TTC549 (cell line): ENCODE measurements at regions not wholly inside any gene's neighbourhood (a gene's known extent, or its start where the extent isn't known, plus 50 kb on each side); places are given as distances from the start of the nearest gene placed in this dataset.
"Not testable (repeated sequence)": the region's sequence is repeated elsewhere in the genome, so short reads cannot be mapped to it uniquely, and the experiment has no call there.

ENCODE experiments used
- FAIRE-seq: peaks from 2 replicates; lab custom pipeline; 2012; peaks lifted over from hg19 to GRCh38; lab: Jason Lieb, UNC

DNA sequence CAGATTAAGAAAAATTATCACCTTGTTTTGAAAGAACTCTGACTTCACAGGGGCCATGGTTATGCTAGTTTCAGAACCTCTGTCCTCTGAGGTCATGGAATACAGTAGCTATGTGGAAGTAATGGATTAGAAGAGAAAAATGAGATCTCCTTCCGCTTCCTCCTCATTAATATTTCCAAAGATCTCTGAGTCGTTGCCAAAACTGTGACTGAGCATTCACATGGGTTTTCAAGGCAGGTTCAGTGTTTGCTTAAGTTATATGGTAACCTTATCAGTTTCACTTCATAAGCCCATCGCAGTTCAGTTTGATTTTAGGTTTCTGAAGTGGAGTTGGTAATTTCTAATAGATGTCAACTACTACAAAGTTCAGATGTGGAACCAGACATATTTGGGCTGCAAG, 321.2 kb upstream of the SOX9 start:
- FAIRE-seq = no peak

DNA sequence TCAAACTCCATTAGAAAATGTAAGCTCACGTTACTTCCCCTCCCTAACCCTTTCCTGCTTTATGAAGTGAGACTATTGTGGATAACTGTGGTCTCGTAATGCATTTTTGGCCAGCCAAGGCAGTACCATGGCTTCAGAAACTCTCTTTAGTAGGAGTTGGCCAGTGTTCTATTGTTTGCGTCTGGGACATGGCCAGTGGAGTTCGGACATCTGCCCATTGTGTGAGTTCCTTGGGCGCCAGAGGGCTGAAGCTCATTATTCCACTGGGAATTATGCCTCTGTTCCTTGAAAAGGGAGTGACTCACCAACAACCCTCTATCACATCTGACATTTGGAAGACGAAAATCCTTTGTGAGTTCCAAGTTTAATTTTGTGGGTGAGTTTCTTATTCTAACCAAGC, 319.5 kb upstream of the SOX9 start:
- no peak for FAIRE-seq

DNA sequence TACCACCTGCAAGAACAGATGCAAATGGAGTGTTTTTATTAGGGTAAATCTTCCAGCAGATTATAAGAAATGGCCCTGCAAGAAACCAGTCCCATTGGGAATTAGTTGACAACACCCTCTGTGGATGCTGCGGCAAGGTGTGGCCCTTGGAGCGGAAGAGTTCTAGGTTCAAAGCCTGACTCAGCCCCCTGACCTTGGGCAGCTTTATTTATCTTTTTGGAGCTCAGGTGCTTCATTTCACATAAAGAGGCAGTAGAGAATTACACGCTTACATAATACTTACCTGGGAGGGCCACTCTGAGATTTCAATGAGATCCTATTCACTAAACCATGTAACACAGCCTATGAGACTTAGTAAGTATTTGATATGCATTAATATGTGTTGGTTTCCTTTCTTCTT, 318.2 kb upstream of the SOX9 start:
- no peak for FAIRE-seq

DNA sequence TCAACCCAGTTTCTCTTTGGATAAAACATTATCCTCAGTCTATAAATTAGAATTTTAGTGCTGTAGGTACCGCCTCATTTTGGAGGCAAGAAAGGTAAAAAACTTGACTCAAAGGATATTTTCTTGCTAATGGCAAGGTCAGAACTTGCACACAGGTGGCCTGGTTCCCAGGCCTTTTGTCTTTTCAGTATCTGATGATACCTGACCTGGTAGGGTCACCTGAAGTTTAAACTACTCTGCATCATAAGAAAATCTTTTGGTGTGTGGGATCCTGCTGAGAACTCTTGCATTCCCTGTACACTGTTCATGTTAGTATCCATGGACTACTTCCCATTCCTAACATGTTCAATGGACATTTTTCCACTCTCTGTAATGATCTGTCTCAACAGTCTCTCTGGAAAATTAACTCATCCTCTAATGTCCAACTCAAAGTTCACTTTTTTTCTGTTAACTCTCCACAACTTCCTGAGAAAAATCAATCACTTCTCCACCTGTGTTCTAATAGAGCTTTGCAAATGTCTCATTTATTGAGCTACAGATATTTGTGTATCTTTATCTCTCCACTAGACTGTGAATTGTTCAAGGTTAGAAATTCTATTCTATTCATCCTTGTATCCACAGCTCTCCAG, 317.1 kb upstream of the SOX9 start:
- FAIRE-seq = no peak

- FAIRE-seq = no peak
These were observed 311.3 kb upstream of the SOX9 start for GRCh38 chr17:71809537-71809936.

DNA sequence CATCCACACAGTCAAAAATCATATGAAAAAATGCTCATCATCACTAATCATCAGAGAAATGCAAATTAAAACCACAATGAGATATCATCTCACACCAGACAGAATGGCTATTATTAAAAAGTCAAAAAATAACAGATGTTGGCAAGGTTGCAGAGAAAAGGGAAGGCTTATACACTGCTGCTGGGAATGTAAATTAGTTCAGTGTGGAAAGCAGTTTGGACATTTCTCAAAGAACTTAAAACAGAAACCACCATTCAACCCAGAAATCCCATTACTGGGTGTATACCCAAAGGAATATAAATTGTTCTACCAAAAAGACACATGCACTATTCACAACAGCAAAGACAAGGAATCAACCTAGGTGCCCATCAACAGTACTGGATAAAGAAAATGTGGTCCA, 307.0 kb upstream of the SOX9 start:
- FAIRE-seq = not testable (repeated sequence)

DNA sequence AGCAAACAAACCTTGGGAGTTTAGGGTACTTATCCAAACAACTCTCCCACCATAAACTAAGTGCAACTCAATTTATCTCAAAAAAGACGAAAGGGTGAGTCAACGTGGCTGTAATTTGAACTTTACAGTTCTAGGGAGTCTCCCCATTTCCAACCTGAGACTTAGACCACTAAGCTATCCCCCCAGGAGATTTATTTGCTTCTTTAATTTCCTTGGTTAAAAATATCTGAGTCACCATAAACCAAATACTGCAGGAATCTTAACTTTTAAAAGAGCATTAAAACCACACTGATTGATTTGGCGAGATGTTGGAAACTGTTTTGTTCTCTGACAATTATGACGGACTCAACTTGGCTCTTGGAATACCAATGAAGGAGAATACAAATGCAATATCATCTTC, 299.3 kb upstream of the SOX9 start:
- FAIRE-seq = no peak

- FAIRE-seq = no peak
These were observed 296.1 kb upstream of the SOX9 start for GRCh38 chr17:71824671-71825070.

DNA sequence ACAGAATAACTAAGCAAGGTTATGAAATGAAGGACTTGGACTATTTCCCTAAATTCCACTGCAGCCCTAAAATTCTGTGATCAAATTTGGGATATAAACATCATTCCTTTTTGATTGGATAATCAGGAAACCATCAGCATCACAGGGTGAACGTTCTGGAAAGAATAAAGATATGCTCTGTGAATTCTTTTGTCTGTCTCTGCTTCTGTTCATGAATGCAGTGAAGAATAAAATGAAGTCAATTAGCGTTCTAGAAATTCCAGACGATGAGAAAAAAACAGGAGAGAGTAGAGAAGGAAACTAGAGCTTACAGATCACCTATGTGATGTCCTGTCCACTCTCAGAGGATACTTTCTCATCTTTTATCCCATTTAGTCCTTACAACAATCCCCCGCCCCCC, 295.1 kb upstream of the SOX9 start:
- no peak for FAIRE-seq

GRCh38 chr17:71828182-71828596, 292.6 kb upstream of the SOX9 start:
- FAIRE-seq = no peak

GRCh38 chr17:71830866-71831265, 290.0 kb upstream of the SOX9 start:
- no peak for FAIRE-seq

DNA sequence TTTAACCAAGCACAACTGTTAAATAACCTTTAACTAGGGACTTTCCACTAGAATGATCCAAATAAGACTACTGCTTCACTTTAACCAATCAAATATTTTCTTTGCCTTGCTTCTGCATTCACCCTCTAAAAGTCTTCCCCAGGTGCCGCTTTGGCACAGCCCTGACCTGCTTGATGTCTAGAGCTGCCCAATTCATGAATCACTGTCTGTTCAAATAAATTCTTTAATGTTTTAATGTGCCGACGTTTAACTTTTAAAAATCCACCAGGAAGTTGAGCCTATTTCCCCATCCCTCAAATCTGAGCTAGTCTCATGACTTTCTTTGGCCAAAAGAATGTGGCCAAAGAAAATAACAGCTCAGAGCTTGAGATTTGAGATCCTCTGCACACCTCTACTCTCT, 277.8 kb upstream of the SOX9 start:
- no peak for FAIRE-seq

- no peak for FAIRE-seq
These were observed 275.5 kb upstream of the SOX9 start for GRCh38 chr17:71845337-71845736.

- no peak for FAIRE-seq
These were observed 274.2 kb upstream of the SOX9 start for GRCh38 chr17:71846561-71847110.

DNA sequence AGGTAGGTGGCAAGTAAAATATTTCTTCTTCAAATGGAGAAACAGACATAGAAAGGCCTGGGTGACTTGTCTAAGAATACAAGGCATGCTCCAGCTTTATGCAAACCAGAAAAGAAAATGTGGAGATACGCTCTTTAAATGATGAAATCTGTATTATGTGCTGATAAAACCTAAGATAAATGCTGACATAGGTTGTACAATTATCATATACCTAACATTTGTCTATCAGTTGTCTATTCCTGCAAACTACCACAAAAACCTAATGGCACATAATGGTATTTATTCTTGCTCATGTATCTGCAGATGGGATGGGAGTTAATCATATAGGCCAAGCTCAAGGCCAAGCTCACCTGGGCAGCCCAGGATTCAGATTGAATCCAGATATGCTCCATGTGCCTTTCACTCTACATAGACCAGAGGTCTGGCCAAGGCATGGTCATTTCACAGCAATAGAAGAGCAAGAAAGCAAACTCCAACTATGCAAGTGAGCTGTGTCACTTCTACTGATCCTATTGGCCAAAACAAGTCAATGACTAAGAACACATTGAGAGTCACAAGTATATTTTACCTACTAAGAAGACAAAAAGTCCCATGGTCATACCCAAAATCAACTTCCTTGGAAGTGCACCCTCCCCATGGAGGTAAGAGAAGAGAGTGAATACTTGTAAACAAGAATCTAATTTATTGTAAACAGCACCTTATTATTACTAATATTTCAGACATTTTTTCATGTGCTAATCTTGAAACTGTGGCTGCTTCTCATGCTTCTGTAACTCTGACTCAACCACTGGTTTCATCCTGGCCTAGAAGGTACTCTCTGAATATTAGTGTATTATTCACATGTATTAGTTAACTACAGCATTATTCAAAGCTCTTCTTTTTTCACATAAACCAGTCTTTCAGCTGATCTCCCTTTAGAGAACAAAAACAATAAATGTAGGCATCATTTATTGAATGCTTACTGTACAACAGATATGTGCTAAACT, 270.7 kb upstream of the SOX9 start:
- FAIRE-seq = no peak

DNA sequence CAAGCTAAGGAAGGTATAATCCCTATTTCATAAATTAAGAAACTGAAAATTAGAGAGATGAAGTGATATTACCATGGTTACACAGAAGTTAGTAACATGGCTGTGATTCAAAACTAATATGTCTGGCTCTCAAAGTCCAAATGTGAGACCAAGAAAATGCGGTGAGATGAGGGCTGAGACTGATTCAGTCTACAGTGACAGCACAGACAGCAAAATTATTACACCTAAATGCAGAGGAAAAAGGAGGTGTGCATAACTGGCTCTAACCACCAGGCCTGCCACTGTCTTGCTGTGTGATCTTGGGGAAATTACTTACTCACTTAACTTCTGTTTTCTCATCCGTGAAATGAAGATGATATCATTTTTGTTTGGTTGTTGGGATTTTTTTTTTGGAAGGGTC, 270.0 kb upstream of the SOX9 start:
- FAIRE-seq = no peak

DNA sequence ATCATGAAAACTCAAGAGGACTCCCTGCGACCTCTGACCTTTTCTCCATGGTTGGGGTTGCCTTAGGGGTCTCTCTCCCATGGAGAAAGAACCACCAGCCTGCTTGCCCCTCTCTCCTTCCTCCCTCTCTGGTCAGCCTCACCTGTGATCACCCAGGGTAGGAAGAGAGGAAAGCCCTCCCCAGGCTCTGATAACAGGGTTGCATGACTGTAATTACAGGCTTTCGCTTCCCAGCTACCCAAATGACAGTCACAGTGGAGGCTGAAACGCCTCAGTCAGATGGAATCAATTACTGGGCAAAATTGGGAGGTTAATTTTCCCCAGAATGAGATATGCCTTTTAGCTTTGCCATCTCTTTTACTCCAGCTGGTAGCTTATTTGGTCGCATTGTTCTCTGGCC, 265.8 kb upstream of the SOX9 start:
- FAIRE-seq = no peak

GRCh38 chr17:71864755-71865154, 256.1 kb upstream of the SOX9 start:
- FAIRE-seq = no peak

GRCh38 chr17:71866095-71866494, 254.7 kb upstream of the SOX9 start:
- no peak for FAIRE-seq

DNA sequence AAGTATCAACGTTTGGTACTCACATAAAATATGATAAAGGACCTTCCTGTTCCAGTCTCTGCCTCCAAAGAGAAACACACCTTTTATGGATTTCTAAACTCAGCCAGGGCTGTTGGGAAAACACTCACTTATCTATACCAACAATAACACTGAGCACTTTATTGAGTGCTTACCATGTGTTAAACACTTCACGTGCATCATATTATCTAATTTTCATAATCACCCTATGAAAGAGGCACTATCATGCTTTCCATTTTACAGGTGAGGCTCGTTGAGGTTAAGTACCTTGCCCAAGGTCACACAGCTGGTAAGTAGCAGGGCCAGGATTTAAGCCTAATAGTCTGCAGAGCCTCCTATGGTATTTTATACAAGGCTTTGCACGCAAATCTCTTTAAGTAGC, 251.5 kb upstream of the SOX9 start:
- FAIRE-seq = no peak

DNA sequence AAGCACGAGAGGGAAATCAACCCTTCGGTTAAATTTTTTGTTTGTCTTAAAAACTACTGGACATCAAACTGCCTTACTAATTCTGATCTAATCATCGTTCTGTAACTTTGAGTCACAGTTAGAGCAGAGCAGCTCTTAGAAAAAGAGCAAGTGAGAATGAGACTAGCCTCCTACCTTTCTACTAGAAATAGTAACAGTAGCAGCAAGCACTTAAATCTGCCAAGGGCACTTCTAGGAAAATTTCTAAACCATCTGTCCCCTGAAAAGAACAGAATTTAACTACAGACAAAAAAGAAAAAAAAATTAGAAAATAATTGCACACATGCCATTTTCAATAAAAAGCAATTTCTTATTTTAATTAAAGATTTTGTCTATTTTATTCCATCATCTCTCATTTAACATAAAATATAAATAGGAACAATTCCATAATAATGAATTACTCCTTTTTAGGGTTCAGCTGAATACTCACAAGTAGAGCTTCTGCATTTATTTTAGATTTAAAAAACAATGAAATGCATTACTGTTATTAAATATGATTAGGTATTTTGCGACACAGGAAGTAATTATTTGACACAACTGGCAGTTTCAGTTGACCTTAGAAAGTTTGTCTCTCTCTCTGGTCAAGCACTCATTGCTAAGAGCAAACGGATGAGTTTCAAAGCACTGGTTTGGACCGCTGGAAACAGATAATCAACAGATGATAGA, 250.8 kb upstream of the SOX9 start:
- no peak for FAIRE-seq

DNA sequence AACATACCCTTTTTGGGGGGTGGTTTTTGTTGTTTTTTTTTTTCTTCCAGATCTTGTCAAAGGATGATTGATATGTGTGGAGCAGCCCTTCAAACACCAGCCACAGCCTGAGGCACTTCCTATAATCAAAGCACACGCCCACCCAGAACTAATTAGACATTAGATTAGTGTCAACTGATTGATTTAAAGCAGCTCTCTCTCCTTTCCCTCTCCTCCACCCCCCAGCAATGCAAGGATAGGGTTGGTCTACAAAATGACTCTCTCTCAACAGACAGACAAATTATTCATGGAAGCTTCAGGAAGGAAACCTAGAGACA, 250.3 kb upstream of the SOX9 start:
- FAIRE-seq = no peak

GRCh38 chr17:71872843-71873485, 247.9 kb upstream of the SOX9 start:
- FAIRE-seq = no peak
